Stimulated activated CD8-positive, alpha-beta memory T cell treated with anti-CD3 and anti-CD28 coated beads, Interleukin-7, amount 100 ng/mL, for 48 hours (primary cell): ENCODE measurements at regions not wholly inside any gene's neighbourhood (a gene's known extent, or its start where the extent isn't known, plus 50 kb on each side); places are given as distances from the start of the nearest gene placed in this dataset.

Experiments
- DNase-seq, 2 donors: peaks; one replicate each; pipeline ENCODE4 v3.0.0-alpha.2; 2020; ENCODE audit warnings: low read depth in 1 of 2; ENCODE audit errors: extremely low read depth in 1 of 2

GRCh38 chr2:172350839-172351479, 76.4 kb upstream of the ITGA6 start:
- no peak for DNase-seq

- no peak for DNase-seq
These were observed 75.8 kb upstream of the ITGA6 start for GRCh38 chr2:172351586-172351985.

GRCh38 chr2:172354347-172354746, 73.0 kb upstream of the ITGA6 start:
- DNase-seq = no peak

GRCh38 chr2:172357442-172357841, 69.9 kb upstream of the ITGA6 start:
- no peak for DNase-seq

- no peak for DNase-seq
These were observed 68.5 kb upstream of the ITGA6 start for GRCh38 chr2:172358691-172359556.

- DNase-seq = no peak
These were observed 66.0 kb upstream of the ITGA6 start for GRCh38 chr2:172361360-172361759.

- no peak for DNase-seq
These were observed 65.5 kb upstream of the ITGA6 start for GRCh38 chr2:172361840-172362239.

- DNase-seq = no peak
These were observed 63.1 kb upstream of the ITGA6 start for GRCh38 chr2:172364261-172364660.

GRCh38 chr2:172366596-172367150, 60.7 kb upstream of the ITGA6 start:
- no peak for DNase-seq

- no peak for DNase-seq
These were observed 56.4 kb upstream of the ITGA6 start for GRCh38 chr2:172370821-172371455.

GRCh38 chr2:172372436-172372835, 55.0 kb upstream of the ITGA6 start:
- no peak for DNase-seq

- no peak for DNase-seq
These were observed 54.3 kb upstream of the ITGA6 start for GRCh38 chr2:172373076-172373475.

GRCh38 chr2:172373766-172374165, 53.6 kb upstream of the ITGA6 start:
- DNase-seq = no peak

GRCh38 chr2:172374318-172375240, 52.8 kb upstream of the ITGA6 start:
- no peak for DNase-seq

GRCh38 chr2:172375251-172375650, 52.1 kb upstream of the ITGA6 start:
- DNase-seq = no peak

- DNase-seq = no peak
These were observed 51.4 kb upstream of the ITGA6 start for GRCh38 chr2:172376016-172376415.

- no peak for DNase-seq
These were observed 50.8 kb upstream of the ITGA6 start for GRCh38 chr2:172376505-172377125.

- DNase-seq = no peak
These were observed 50.0 kb upstream of the ITGA6 start for GRCh38 chr2:172377408-172377807.
